ENCODE measurements at regions not wholly inside any gene's neighbourhood (a gene's known extent, or its start where the extent isn't known, plus 50 kb on each side); places are given as distances from the start of the nearest gene placed in this dataset.
A peak's percentile ranks its signal among the peaks of the same experiment; 100 is the strongest.

GRCh38 chr11:15859411-15859810, 496.9 kb downstream of the SOX6 start:
- POLR2A ChIA-PET: no interaction called here
- CTCF ChIA-PET: no interaction called here
- no peaks in the 10 kb centered on the region for H3K9me3 Mint-ChIP-seq (ENCODE audit: unreplicated experiment)
- no peak for TF ChIP-seq CTCF (IDR thresholded peaks at IDR 0.05; ENCODE audit: unreplicated experiment)
- intact Hi-C loops (cut with micrococcal nuclease): no loop called here
- H3K36me3 Mint-ChIP-seq (ENCODE audit: insufficient read depth, unreplicated experiment): peaks cover 8% of the 10 kb centered on the region
- H3K4me1 Mint-ChIP-seq (ENCODE audit: insufficient read depth, unreplicated experiment): peaks cover 15% of the 10 kb centered on the region
- H3K27me3 Mint-ChIP-seq (ENCODE audit: insufficient read depth, unreplicated experiment): no peaks in the 10 kb centered on the region
- H3K4me3 Mint-ChIP-seq (ENCODE audit: unreplicated experiment): no peak overlapping the region
- H3K27ac Mint-ChIP-seq (ENCODE audit: low read depth, unreplicated experiment): no peak overlapping the region
- no peak for DNase-seq (ENCODE audit: unreplicated experiment)
- no TSS peak for BruUV-seq (replicated peaks)

GRCh38 chr11:15861256-15861655, 495.1 kb downstream of the SOX6 start:
- POLR2A ChIA-PET: no interaction called here
- CTCF ChIA-PET: no interaction called here
- no peaks in the 10 kb centered on the region for H3K9me3 Mint-ChIP-seq (ENCODE audit: unreplicated experiment)
- no peak for TF ChIP-seq CTCF (IDR thresholded peaks at IDR 0.05; ENCODE audit: unreplicated experiment)
- H3K4me3 Mint-ChIP-seq (ENCODE audit: unreplicated experiment): no peak overlapping the region
- peaks cover 8% of the 10 kb centered on the region for H3K36me3 Mint-ChIP-seq (ENCODE audit: insufficient read depth, unreplicated experiment)
- peaks cover 33% of the 10 kb centered on the region for H3K4me1 Mint-ChIP-seq (ENCODE audit: insufficient read depth, unreplicated experiment)
- intact Hi-C loops (cut with micrococcal nuclease): no loop called here
- H3K27me3 Mint-ChIP-seq (ENCODE audit: insufficient read depth, unreplicated experiment): no peaks in the 10 kb centered on the region
- no peak overlapping the region for H3K27ac Mint-ChIP-seq (ENCODE audit: low read depth, unreplicated experiment)
- no TSS peak for BruUV-seq (replicated peaks)
- DNase-seq (ENCODE audit: unreplicated experiment): no peak

- DNase-seq (ENCODE audit: unreplicated experiment): no peak
- intact Hi-C loops (cut with micrococcal nuclease): no loop called here
- Mint-ChIP-seq H3K27ac (ENCODE audit: low read depth, unreplicated experiment) (peak overlapping the region; percentile 93), H3K27me3 (ENCODE audit: insufficient read depth, unreplicated experiment) (no peaks in the 10 kb centered on the region), H3K36me3 (ENCODE audit: insufficient read depth, unreplicated experiment) (peaks cover 6% of the 10 kb centered on the region), H3K9me3 (ENCODE audit: unreplicated experiment) (no peaks in the 10 kb centered on the region), H3K4me3 (ENCODE audit: unreplicated experiment) (no peak overlapping the region), H3K4me1 (ENCODE audit: insufficient read depth, unreplicated experiment) (peaks cover 35% of the 10 kb centered on the region)
- CTCF ChIA-PET: interaction anchor here (0.5 to 2.0 kb wide), 3 partner anchors 44 to 287 kb away, joined by 3 to 5 read pairs (median 3); no protein-coding TSS in a partner anchor
- no peak for TF ChIP-seq CTCF (IDR thresholded peaks at IDR 0.05; ENCODE audit: unreplicated experiment)
- no TSS peak for BruUV-seq (replicated peaks)
- POLR2A ChIA-PET: interaction anchor here (1.0 kb wide), 1 partner anchor 10 kb away, joined by 3 read pairs; no protein-coding TSS in a partner anchor
Measured at GRCh38 chr11:15863411-15863810, 492.9 kb downstream of the SOX6 start.

GRCh38 chr11:15864026-15864805, 492.1 kb downstream of the SOX6 start:
- Mint-ChIP-seq H3K4me1 (ENCODE audit: insufficient read depth, unreplicated experiment) (peaks cover 35% of the 10 kb centered on the region), H3K36me3 (ENCODE audit: insufficient read depth, unreplicated experiment) (no peaks in the 10 kb centered on the region), H3K27ac (ENCODE audit: low read depth, unreplicated experiment) (peak overlapping the region; percentile 93), H3K9me3 (ENCODE audit: unreplicated experiment) (no peaks in the 10 kb centered on the region), H3K4me3 (ENCODE audit: unreplicated experiment) (no peak overlapping the region), H3K27me3 (ENCODE audit: insufficient read depth, unreplicated experiment) (no peaks in the 10 kb centered on the region)
- TF ChIP-seq CTCF (IDR thresholded peaks at IDR 0.05; ENCODE audit: unreplicated experiment): no peak
- ChIA-PET POLR2A (interaction anchor here (0.9 to 1.0 kb wide), 3 partner anchors 11 to 740 kb away, joined by 3 to 4 read pairs (median 3); no protein-coding TSS in a partner anchor), CTCF (no interaction called here)
- intact Hi-C loops (cut with micrococcal nuclease): no loop called here
- no peak for DNase-seq (ENCODE audit: unreplicated experiment)
- no TSS peak for BruUV-seq (replicated peaks)
